IMR-90 (cell line): ENCODE measurements at regions not wholly inside any gene's neighbourhood (a gene's known extent, or its start where the extent isn't known, plus 50 kb on each side); places are given as distances from the start of the nearest gene placed in this dataset.

Source experiments
- ATAC-seq: fragments of 200-7000 bp; cut with Tn5 transposase; 2 replicates; pipeline ENCODE4 v1.9.1; 2020; ENCODE audit warnings: low read depth, mild to moderate bottlenecking, moderate library complexity
- BruUV-seq: library from RNA; stranded (reverse); fragments of 400-500 nt; replicated peaks from 2 replicates; lab custom pipeline; 2021; lab: Mats Ljungman, UMichigan
- CTCF ChIA-PET: fragments of 300-600 bp; formaldehyde crosslinking; extraction: SDS; loops from one replicate; lab custom pipeline; 2021; ENCODE audit warnings: antibody characterized with exemption; lab: Yijun Ruan, JAX
- POLR2A ChIA-PET: fragments of 300-600 bp; sonication (Branson Sonifier 250); formaldehyde crosslinking; loops from one replicate; lab custom pipeline; 2022; ENCODE audit warnings: antibody characterized with exemption; ENCODE audit not compliant: unreplicated experiment; lab: Charles Lee
- DNase-seq: peaks from one replicate; pipeline ENCODE4 v3.0.0; 2013
- H2AFZ ChIP-seq: replicated peaks from 2 replicates; pipeline ENCODE3; 2013; ENCODE audit warnings: low read length, mild to moderate bottlenecking; ENCODE audit not compliant: poor library complexity
- H2AK5ac ChIP-seq: 2 replicates; pipeline ENCODE4 v1.6.1; 2013; ENCODE audit warnings: low read depth, low read length, inconsistent platforms
- H2AK9ac ChIP-seq: replicated peaks from 2 replicates; pipeline ENCODE3; 2013; ENCODE audit warnings: mild to moderate bottlenecking, low read depth, low read length, moderate library complexity; ENCODE audit not compliant: poor library complexity
- H2BK120ac ChIP-seq: 2 replicates; pipeline ENCODE4 v1.6.1; 2013; ENCODE audit warnings: low read depth, low read length, inconsistent platforms
- H2BK15ac ChIP-seq: 3 replicates; pipeline ENCODE4 v1.6.1; 2013; ENCODE audit warnings: low read depth, low read length, inconsistent platforms
- H2BK20ac ChIP-seq: 2 replicates; pipeline ENCODE4 v1.6.1; 2013; ENCODE audit warnings: low read depth, mild to moderate bottlenecking, inconsistent platforms, low read length, moderate library complexity
- H2BK5ac ChIP-seq: 2 replicates; pipeline ENCODE4 v1.6.1; 2013; ENCODE audit warnings: mild to moderate bottlenecking, low read depth, low read length, inconsistent platforms; ENCODE audit not compliant: poor library complexity, severe bottlenecking
- H3K14ac ChIP-seq: replicated peaks from 2 replicates; pipeline ENCODE4 v1.6.1; 2013; ENCODE audit warnings: low read depth, low read length, inconsistent platforms
- H3K18ac ChIP-seq: 2 replicates; pipeline ENCODE4 v1.6.1; 2013; ENCODE audit warnings: low read depth, low read length, control low read depth
- H3K23ac ChIP-seq: 2 replicates; pipeline ENCODE4 v1.6.1; 2013; ENCODE audit warnings: low read depth, low read length, inconsistent platforms
- H3K27ac ChIP-seq: 2 replicates; pipeline ENCODE4 v1.5.1; 2013; ENCODE audit warnings: mild to moderate bottlenecking, control low read depth, low read length; ENCODE audit not compliant: insufficient read depth
- H3K27me3 ChIP-seq: 2 replicates; pipeline ENCODE4 v1.6.1; 2013; ENCODE audit warnings: low read length; ENCODE audit not compliant: control insufficient read depth, insufficient read depth
- H3K36me3 ChIP-seq: 2 replicates; pipeline ENCODE4 v1.6.1; 2013; ENCODE audit warnings: low read length, mixed read lengths; ENCODE audit not compliant: control insufficient read depth, insufficient read depth
- H3K4ac ChIP-seq: 2 replicates; pipeline ENCODE4 v1.6.1; 2013; ENCODE audit warnings: low read depth, low read length, inconsistent platforms
- H3K4me1 ChIP-seq: 2 replicates; pipeline ENCODE4 v1.6.1; 2013; ENCODE audit warnings: low read length, mixed read lengths; ENCODE audit not compliant: control insufficient read depth, insufficient read depth
- H3K4me2 ChIP-seq: 2 replicates; pipeline ENCODE4 v1.6.1; 2013; ENCODE audit warnings: low read depth, mild to moderate bottlenecking, control low read depth, low read length, moderate library complexity
- H3K4me3 ChIP-seq: 2 replicates; pipeline ENCODE4 v1.5.1; 2013; ENCODE audit warnings: low read depth, mild to moderate bottlenecking, control low read depth, low read length, moderate library complexity; ENCODE audit not compliant: insufficient read depth
- H3K56ac ChIP-seq: 2 replicates; pipeline ENCODE4 v1.6.1; 2013; ENCODE audit warnings: low read length, inconsistent platforms; ENCODE audit not compliant: insufficient read depth; ENCODE audit errors: extremely low read depth
- H3K79me1 ChIP-seq, 2 experiments: 2 replicates each; pipeline ENCODE4 v1.6.1; 2013; ENCODE audit warnings: low read length in 2 of 2, inconsistent platforms in 1 of 2, low read depth in 1 of 2
- H3K9ac ChIP-seq: 2 replicates; pipeline ENCODE4 v1.6.1; 2013; ENCODE audit warnings: low read depth, low read length, control low read depth
- H3K9me1 ChIP-seq: 2 replicates; pipeline ENCODE4 v1.6.1; 2013; ENCODE audit warnings: low read length, inconsistent platforms; ENCODE audit not compliant: insufficient read depth
- H3K9me3 ChIP-seq: 2 replicates; pipeline ENCODE4 v1.6.1; 2013; ENCODE audit warnings: low read length; ENCODE audit not compliant: control insufficient read depth, insufficient read depth
- H4K20me1 ChIP-seq: 2 replicates; pipeline ENCODE4 v1.6.1; 2013; ENCODE audit warnings: low read length, inconsistent platforms; ENCODE audit not compliant: insufficient read depth
- H4K5ac ChIP-seq: 2 replicates; pipeline ENCODE4 v1.6.1; 2013; ENCODE audit warnings: mild to moderate bottlenecking, low read depth, low read length, control low read depth
- H4K8ac ChIP-seq, 2 experiments: 2 replicates each; pipeline ENCODE4 v1.6.1; 2013; ENCODE audit warnings: low read depth in 2 of 2, low read length in 2 of 2, control low read depth in 1 of 2, inconsistent platforms in 1 of 2
- H4K91ac ChIP-seq: 2 replicates; pipeline ENCODE4 v1.6.1; 2013; ENCODE audit warnings: low read depth, low read length, inconsistent platforms; ENCODE audit not compliant: insufficient read depth
- BHLHE40 ChIP-seq: fragments of 150-350 bp; IDR thresholded peaks from 2 replicates; pipeline ENCODE4 v1.6.1; 2016; ENCODE audit warnings: mild to moderate bottlenecking, low read depth, low read length
- CEBPB ChIP-seq: IDR thresholded peaks from 2 replicates; pipeline ENCODE4 v1.6.1; 2012; ENCODE audit warnings: low read depth, low read length, improper control_type of control experiment
- FOS ChIP-seq: fragments of 150-350 bp; IDR thresholded peaks from 2 replicates; pipeline ENCODE4 v1.6.1; 2016; ENCODE audit warnings: low read depth, low read length
- MXI1 ChIP-seq: IDR thresholded peaks from 2 replicates; pipeline ENCODE4 v1.6.1; 2012; ENCODE audit warnings: low read depth, mild to moderate bottlenecking, low read length, moderate library complexity, borderline replicate concordance
- POLR2A ChIP-seq: IDR thresholded peaks from 2 replicates; pipeline ENCODE4 v1.6.1; 2012; ENCODE audit warnings: mild to moderate bottlenecking, low read depth, low read length
- RCOR1 ChIP-seq: IDR thresholded peaks from 2 replicates; pipeline ENCODE4 v1.6.1; 2012; ENCODE audit warnings: mild to moderate bottlenecking, low read length, improper control_type of control experiment; ENCODE audit not compliant: insufficient replicate concordance
- SMC3 ChIP-seq: fragments of 150-350 bp; IDR thresholded peaks from 2 replicates; pipeline ENCODE4 v1.6.1; 2016; ENCODE audit warnings: low read depth, mild to moderate bottlenecking, antibody characterized with exemption, low read length, moderate library complexity
- WGBS, 2 experiments: methylation state at CpG; one replicate each; pipeline versions ENCODE4 v1.1.5 to v1.1.7; 2013; ENCODE audit warnings: missing lambda C conversion rate in 2 of 2; ENCODE audit not compliant: insufficient read length in 1 of 2; ENCODE audit errors: extremely low coverage in 2 of 2; 5-methylcytosine and 5-hydroxymethylcytosine counted together
- dilution Hi-C: fragments of 300-500 bp; cut with HindIII; formaldehyde crosslinking; loops from one replicate; pipeline ENCODE4 v1.14.3; 2018; ENCODE audit warnings: low sequenced_read_pairs; ENCODE audit not compliant: unreplicated experiment
- in situ Hi-C: fragments of 300-500 bp; cut with MboI; formaldehyde crosslinking; loops from 3 replicates; pipeline ENCODE4 v1.14.3; 2019; ENCODE audit warnings: low sequenced_read_pairs, inconsistent platforms, mixed read lengths
- intact Hi-C: fragments of 100-400 bp; cut with micrococcal nuclease; formaldehyde crosslinking; loops from 2 replicates; pipeline ENCODE4 v1.10.0; 2022
- TF ChIP-seq, protein P1 (sequence below): fragments of 150-350 bp; IDR thresholded peaks from 2 replicates; pipeline ENCODE4 v1.6.1; 2016; ENCODE audit warnings: low read depth, mild to moderate bottlenecking, low read length, moderate library complexity, borderline replicate concordance

- H2AK5ac ChIP-seq, result no peak overlapping the region
- no TSS peak for BruUV-seq
- no peaks in the 10 kb centered on the region for H3K36me3 ChIP-seq
- H3K9me1 ChIP-seq, result no peaks in the 10 kb centered on the region
- H3K18ac ChIP-seq, result no peak overlapping the region
- H3K23ac ChIP-seq, result no peak overlapping the region
- H3K27ac ChIP-seq, result no peak overlapping the region
- H3K4me3 ChIP-seq, result no peak overlapping the region
- H3K4ac ChIP-seq, result no peak overlapping the region
- no peaks in the 10 kb centered on the region for H3K27me3 ChIP-seq
- H3K79me1 ChIP-seq, result no peaks in the 10 kb centered on the region
- no peak overlapping the region for H4K91ac ChIP-seq
- H3K56ac ChIP-seq, result no peak overlapping the region
- ChIA-PET CTCF (no interaction called here), POLR2A (no interaction called here)
- no peak overlapping the region for H2BK5ac ChIP-seq
- H3K4me1 ChIP-seq, result no peaks in the 10 kb centered on the region
- DNase-seq (no peak), ATAC-seq (no peak)
- no peak overlapping the region for H2BK15ac ChIP-seq
- dilution Hi-C loops, result no loop called here
- no peak overlapping the region for H3K4me2 ChIP-seq
- no peak overlapping the region for H3K14ac ChIP-seq
- intact Hi-C loops, result no loop called here
- 29% methylated on average over 2 of the region's 16 CpGs; no CpG with 5 or more reads in 1 of the 2 experiments for WGBS, 2 experiments
- H2BK20ac ChIP-seq, result no peak overlapping the region
- H2AFZ ChIP-seq, result no peak overlapping the region
- H2BK120ac ChIP-seq, result no peak overlapping the region
- H2AK9ac ChIP-seq, result no peak overlapping the region
- no peak overlapping the region for H3K9ac ChIP-seq
- H4K5ac ChIP-seq, result no peak overlapping the region
- H3K9me3 ChIP-seq, result peaks cover 12% of the 10 kb centered on the region
- in situ Hi-C loops, result no loop called here
- no peak overlapping the region for H4K8ac ChIP-seq
- no peaks in the 10 kb centered on the region for H4K20me1 ChIP-seq
- TF ChIP-seq FOS, result no peak
- TF ChIP-seq POLR2A, result no peak
- no peak for TF ChIP-seq MXI1
- TF ChIP-seq BHLHE40, result no peak
- TF ChIP-seq CEBPB, result no peak
- TF ChIP-seq, protein P1, sequence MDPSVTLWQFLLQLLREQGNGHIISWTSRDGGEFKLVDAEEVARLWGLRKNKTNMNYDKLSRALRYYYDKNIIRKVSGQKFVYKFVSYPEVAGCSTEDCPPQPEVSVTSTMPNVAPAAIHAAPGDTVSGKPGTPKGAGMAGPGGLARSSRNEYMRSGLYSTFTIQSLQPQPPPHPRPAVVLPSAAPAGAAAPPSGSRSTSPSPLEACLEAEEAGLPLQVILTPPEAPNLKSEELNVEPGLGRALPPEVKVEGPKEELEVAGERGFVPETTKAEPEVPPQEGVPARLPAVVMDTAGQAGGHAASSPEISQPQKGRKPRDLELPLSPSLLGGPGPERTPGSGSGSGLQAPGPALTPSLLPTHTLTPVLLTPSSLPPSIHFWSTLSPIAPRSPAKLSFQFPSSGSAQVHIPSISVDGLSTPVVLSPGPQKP, result no peak
- no peak for TF ChIP-seq RCOR1
- no peak for TF ChIP-seq SMC3
These were observed 154.3 kb upstream of the C14orf180 start for GRCh38 chr14:104425171-104425681.
